ENCODE measurements at regions not wholly inside any gene's neighbourhood (a gene's known extent, or its start where the extent isn't known, plus 50 kb on each side); places are given as distances from the start of the nearest gene placed in this dataset.

DNA sequence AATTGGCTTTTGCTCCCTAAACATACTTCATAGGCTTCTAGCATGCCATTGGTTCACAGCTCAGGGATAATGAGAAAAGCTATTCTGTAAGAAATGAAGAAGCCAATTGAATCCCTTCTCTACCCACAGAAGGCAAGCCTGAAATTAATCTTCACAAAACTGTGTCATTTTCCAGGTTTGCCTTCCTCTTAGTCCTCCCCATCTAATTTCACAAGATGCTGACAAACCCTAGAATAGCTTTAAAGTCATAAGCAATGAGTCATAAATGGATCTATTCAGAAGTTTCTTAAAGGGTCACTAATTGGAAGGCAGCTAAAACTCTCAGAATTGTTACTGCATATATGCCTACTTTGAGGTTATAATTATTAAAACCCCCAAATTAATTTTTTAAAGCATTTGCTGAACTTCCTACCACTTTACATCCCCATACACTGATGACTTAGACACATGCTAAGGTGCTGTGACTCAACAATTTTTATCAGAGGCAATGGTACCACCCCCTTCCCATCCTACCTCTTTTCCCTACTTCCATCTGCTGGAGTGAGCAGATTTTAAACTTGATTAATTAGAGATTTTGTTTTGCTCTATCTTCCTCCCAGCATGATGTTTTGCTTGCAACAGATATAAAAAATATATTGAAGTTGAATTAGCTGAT, 51.3 kb upstream of the NABP1 start:
- H3K4me3 Mint-ChIP-seq: no peak overlapping the region
- ATAC-seq: no peak
- peaks cover 2% of the 10 kb centered on the region for H3K27me3 Mint-ChIP-seq (ENCODE audit: low read depth)
- CTCF ChIA-PET: interaction anchor here (0.9 to 1.5 kb wide), 4 partner anchors 12 to 424 kb away, joined by 3 to 4 read pairs (median 4); no protein-coding TSS in a partner anchor
- H3K9me3 Mint-ChIP-seq (ENCODE audit: insufficient read depth): no peaks in the 10 kb centered on the region
- peaks cover 6% of the 10 kb centered on the region for H3K36me3 Mint-ChIP-seq (ENCODE audit: low read depth)
- DNase-seq: no peak
- no peak overlapping the region for H3K27ac Mint-ChIP-seq
- POLR2A ChIA-PET: interaction anchor here (13.3 kb wide), 1 partner anchor 51 kb away, joined by 173 read pairs; the partner anchor contains the start of gene NABP1
- H3K4me1 Mint-ChIP-seq (ENCODE audit: low read depth): peaks cover 49% of the 10 kb centered on the region

DNA sequence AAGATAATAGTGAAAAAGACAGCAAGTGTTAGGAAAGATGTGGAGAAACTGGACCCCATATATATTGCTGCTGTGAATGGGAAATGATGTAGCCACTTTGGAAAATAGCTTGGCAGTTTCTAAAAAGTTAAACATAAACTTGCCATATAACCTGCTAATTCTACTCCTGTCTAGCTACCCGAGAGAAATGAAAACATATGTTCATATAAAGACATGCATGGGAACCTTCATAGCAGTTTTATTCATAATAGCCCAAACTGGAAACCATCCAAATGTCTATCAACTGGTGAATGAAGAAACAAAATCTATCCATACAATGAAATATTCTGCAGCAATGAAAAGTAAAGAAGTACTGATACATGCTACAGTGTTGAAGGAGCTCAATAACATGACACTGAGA, 50.4 kb upstream of the NABP1 start:
- Mint-ChIP-seq H3K4me3 (no peak overlapping the region), H3K4me1 (ENCODE audit: low read depth) (peaks cover 48% of the 10 kb centered on the region), H3K9me3 (ENCODE audit: insufficient read depth) (no peaks in the 10 kb centered on the region), H3K27me3 (ENCODE audit: low read depth) (peaks cover 2% of the 10 kb centered on the region), H3K36me3 (ENCODE audit: low read depth) (peaks cover 6% of the 10 kb centered on the region), H3K27ac (no peak overlapping the region)
- ChIA-PET CTCF (interaction anchor here (0.9 to 1.3 kb wide), 3 partner anchors 50 to 425 kb away, joined by 3 to 4 read pairs (median 3); no protein-coding TSS in a partner anchor), POLR2A (interaction anchor here (0.9 to 1.9 kb wide), 2 partner anchors 10 to 50 kb away, joined by 3 to 13 read pairs; partner anchors contain the start of gene NABP1)
- ATAC-seq (no peak), DNase-seq (no peak)

Measured in activated CD8-positive, alpha-beta T cell treated with anti-CD3 and anti-CD28 coated beads, Interleukin-2, amount 10 ng/mL, durations not matched to agents 7 days and 5 days (primary cell).